ENCODE measurements at regions not wholly inside any gene's neighbourhood (a gene's known extent, or its start where the extent isn't known, plus 50 kb on each side); places are given as distances from the start of the nearest gene placed in this dataset.

DNA sequence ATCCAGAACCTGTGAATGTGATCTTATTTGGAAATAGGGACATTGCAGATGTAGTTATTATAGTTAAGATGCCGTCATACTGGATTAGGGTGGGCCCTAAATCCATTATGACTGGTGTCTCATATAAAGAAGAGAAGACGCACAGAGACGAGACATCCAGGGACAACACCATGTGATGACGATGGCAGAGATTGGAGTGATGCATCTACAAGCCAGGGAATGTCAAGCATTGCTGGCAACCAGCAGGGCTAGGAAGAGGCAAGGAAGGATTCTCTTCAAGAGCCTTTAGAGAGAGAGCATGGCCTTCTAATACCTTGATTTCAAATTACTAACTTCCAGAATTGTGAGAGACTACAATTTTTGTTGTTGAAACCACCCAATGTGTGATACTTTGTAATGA, 345.8 kb downstream of the PTEN start:
- H4K20me1 ChIP-seq (ENCODE audit: insufficient read depth), result no peaks in the 10 kb centered on the region
- no peak overlapping the region for H2AFZ ChIP-seq (ENCODE audit: low read depth)
- TF ChIP-seq CTCF (conservative IDR thresholded peaks at IDR 0.05; ENCODE audit: low read depth, low read length), result no peak
- H3K27me3 ChIP-seq (ENCODE audit: insufficient read depth, low read depth), result no peaks in the 10 kb centered on the region
- no peak overlapping the region for H3K9ac ChIP-seq
- no peak overlapping the region for H3K4me2 ChIP-seq
- H3K4me1 ChIP-seq (ENCODE audit: low read depth, poor library complexity, severe bottlenecking), result peaks cover 12% of the 10 kb centered on the region
- no peak overlapping the region for H3K27ac ChIP-seq
- no peaks in the 10 kb centered on the region for H3K36me3 ChIP-seq (ENCODE audit: insufficient read depth)
- H3K79me2 ChIP-seq (ENCODE audit: insufficient read depth, low read depth), result no peaks in the 10 kb centered on the region
- H3K4me3 ChIP-seq (IDR thresholded peaks at IDR 0.05; ENCODE audit: insufficient read depth, low read depth, low read length), result no peak overlapping the region

- Histone ChIP-seq H3K27ac (no peak overlapping the region), H3K9ac (no peak overlapping the region), H3K4me2 (no peak overlapping the region), H3K36me3 (ENCODE audit: insufficient read depth) (no peaks in the 10 kb centered on the region), H3K4me1 (ENCODE audit: low read depth, poor library complexity, severe bottlenecking) (peaks cover 12% of the 10 kb centered on the region), H2AFZ (ENCODE audit: low read depth) (no peak overlapping the region), H3K27me3 (ENCODE audit: insufficient read depth, low read depth) (no peaks in the 10 kb centered on the region), H3K79me2 (ENCODE audit: insufficient read depth, low read depth) (no peaks in the 10 kb centered on the region), H4K20me1 (ENCODE audit: insufficient read depth) (no peaks in the 10 kb centered on the region), H3K4me3 (IDR thresholded peaks at IDR 0.05; ENCODE audit: insufficient read depth, low read depth, low read length) (no peak overlapping the region)
- TF ChIP-seq CTCF (conservative IDR thresholded peaks at IDR 0.05; ENCODE audit: low read depth, low read length), result no peak
Observed at GRCh38 chr10:88209837-88210561, 346.6 kb downstream of the PTEN start.

- Histone ChIP-seq H3K79me2 (ENCODE audit: insufficient read depth, low read depth) (no peaks in the 10 kb centered on the region), H3K36me3 (ENCODE audit: insufficient read depth) (no peaks in the 10 kb centered on the region), H3K4me2 (no peak overlapping the region), H3K27ac (no peak overlapping the region), H2AFZ (ENCODE audit: low read depth) (no peak overlapping the region), H3K4me1 (ENCODE audit: low read depth, poor library complexity, severe bottlenecking) (peaks cover under 1% of the 10 kb centered on the region), H3K9ac (no peak overlapping the region), H4K20me1 (ENCODE audit: insufficient read depth) (no peaks in the 10 kb centered on the region), H3K4me3 (IDR thresholded peaks at IDR 0.05; ENCODE audit: insufficient read depth, low read depth, low read length) (no peak overlapping the region), H3K27me3 (ENCODE audit: insufficient read depth, low read depth) (no peaks in the 10 kb centered on the region)
- no peak for TF ChIP-seq CTCF (conservative IDR thresholded peaks at IDR 0.05; ENCODE audit: low read depth, low read length)
Observed at GRCh38 chr10:88211230-88211629, 347.8 kb downstream of the PTEN start.

GRCh38 chr10:88212069-88212468, 348.6 kb downstream of the PTEN start:
- H3K36me3 ChIP-seq (ENCODE audit: insufficient read depth), result no peaks in the 10 kb centered on the region

More at GRCh38 chr10:88212069-88212468, 348.6 kb downstream of the PTEN start:
- Histone ChIP-seq H3K27me3 (ENCODE audit: insufficient read depth, low read depth) (no peaks in the 10 kb centered on the region), H3K9ac (no peak overlapping the region), H3K27ac (no peak overlapping the region), H3K4me3 (IDR thresholded peaks at IDR 0.05; ENCODE audit: insufficient read depth, low read depth, low read length) (no peak overlapping the region), H3K4me1 (ENCODE audit: low read depth, poor library complexity, severe bottlenecking) (no peaks in the 10 kb centered on the region), H4K20me1 (ENCODE audit: insufficient read depth) (no peaks in the 10 kb centered on the region), H2AFZ (ENCODE audit: low read depth) (no peak overlapping the region), H3K4me2 (no peak overlapping the region), H3K79me2 (ENCODE audit: insufficient read depth, low read depth) (no peaks in the 10 kb centered on the region)
- TF ChIP-seq CTCF (conservative IDR thresholded peaks at IDR 0.05; ENCODE audit: low read depth, low read length), result no peak
